ENCODE measurements at regions not wholly inside any gene's neighbourhood (a gene's known extent, or its start where the extent isn't known, plus 50 kb on each side); places are given as distances from the start of the nearest gene placed in this dataset.

DNA sequence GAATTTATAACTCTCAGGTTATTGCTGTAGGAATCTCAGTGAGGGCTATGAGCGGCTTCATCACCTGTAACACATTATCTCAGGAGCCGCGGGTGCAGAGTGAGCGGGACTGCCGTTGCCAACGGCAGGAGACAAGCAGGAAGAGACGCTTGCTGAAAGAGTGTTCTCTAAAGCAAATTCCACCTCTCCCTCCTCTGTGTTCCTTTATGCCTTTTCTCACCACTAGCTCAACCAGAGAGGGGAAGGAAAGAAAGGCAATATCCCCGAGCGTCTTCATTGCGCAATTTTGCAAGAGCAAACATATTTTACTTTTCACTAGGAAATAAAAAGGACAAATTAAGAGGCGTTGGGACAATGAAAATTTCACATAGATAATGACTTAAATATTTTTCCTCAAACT, 185.2 kb upstream of the EXOC2 start (continued):
- TF ChIP-seq, protein P1, sequence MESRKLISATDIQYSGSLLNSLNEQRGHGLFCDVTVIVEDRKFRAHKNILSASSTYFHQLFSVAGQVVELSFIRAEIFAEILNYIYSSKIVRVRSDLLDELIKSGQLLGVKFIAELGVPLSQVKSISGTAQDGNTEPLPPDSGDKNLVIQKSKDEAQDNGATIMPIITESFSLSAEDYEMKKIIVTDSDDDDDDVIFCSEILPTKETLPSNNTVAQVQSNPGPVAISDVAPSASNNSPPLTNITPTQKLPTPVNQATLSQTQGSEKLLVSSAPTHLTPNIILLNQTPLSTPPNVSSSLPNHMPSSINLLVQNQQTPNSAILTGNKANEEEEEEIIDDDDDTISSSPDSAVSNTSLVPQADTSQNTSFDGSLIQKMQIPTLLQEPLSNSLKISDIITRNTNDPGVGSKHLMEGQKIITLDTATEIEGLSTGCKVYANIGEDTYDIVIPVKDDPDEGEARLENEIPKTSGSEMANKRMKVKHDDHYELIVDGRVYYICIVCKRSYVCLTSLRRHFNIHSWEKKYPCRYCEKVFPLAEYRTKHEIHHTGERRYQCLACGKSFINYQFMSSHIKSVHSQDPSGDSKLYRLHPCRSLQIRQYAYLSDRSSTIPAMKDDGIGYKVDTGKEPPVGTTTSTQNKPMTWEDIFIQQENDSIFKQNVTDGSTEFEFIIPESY (IDR thresholded peaks at IDR 0.05; ENCODE audit: borderline replicate concordance, low read depth), result no peak
- TF ChIP-seq RFX5 (IDR thresholded peaks at IDR 0.05; ENCODE audit: low read length), result no peak
- no peak for TF ChIP-seq GABPA (IDR thresholded peaks at IDR 0.05; ENCODE audit: low read depth)
- TF ChIP-seq, protein P2, sequence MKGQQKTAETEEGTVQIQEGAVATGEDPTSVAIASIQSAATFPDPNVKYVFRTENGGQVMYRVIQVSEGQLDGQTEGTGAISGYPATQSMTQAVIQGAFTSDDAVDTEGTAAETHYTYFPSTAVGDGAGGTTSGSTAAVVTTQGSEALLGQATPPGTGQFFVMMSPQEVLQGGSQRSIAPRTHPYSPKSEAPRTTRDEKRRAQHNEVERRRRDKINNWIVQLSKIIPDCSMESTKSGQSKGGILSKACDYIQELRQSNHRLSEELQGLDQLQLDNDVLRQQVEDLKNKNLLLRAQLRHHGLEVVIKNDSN (IDR thresholded peaks at IDR 0.05; ENCODE audit: borderline replicate concordance, low read depth), result no peak
- TF ChIP-seq YY1 (IDR thresholded peaks at IDR 0.05; ENCODE audit: low read depth), result no peak
- TF ChIP-seq NFIC (IDR thresholded peaks at IDR 0.05; ENCODE audit: borderline replicate concordance), result no peak
- TF ChIP-seq RCOR1 (IDR thresholded peaks at IDR 0.05; ENCODE audit: low read length), result no peak
- TF ChIP-seq, protein P3, sequence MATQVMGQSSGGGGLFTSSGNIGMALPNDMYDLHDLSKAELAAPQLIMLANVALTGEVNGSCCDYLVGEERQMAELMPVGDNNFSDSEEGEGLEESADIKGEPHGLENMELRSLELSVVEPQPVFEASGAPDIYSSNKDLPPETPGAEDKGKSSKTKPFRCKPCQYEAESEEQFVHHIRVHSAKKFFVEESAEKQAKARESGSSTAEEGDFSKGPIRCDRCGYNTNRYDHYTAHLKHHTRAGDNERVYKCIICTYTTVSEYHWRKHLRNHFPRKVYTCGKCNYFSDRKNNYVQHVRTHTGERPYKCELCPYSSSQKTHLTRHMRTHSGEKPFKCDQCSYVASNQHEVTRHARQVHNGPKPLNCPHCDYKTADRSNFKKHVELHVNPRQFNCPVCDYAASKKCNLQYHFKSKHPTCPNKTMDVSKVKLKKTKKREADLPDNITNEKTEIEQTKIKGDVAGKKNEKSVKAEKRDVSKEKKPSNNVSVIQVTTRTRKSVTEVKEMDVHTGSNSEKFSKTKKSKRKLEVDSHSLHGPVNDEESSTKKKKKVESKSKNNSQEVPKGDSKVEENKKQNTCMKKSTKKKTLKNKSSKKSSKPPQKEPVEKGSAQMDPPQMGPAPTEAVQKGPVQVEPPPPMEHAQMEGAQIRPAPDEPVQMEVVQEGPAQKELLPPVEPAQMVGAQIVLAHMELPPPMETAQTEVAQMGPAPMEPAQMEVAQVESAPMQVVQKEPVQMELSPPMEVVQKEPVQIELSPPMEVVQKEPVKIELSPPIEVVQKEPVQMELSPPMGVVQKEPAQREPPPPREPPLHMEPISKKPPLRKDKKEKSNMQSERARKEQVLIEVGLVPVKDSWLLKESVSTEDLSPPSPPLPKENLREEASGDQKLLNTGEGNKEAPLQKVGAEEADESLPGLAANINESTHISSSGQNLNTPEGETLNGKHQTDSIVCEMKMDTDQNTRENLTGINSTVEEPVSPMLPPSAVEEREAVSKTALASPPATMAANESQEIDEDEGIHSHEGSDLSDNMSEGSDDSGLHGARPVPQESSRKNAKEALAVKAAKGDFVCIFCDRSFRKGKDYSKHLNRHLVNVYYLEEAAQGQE (IDR thresholded peaks at IDR 0.05; ENCODE audit: low read depth, low read length), result no peak

DNA sequence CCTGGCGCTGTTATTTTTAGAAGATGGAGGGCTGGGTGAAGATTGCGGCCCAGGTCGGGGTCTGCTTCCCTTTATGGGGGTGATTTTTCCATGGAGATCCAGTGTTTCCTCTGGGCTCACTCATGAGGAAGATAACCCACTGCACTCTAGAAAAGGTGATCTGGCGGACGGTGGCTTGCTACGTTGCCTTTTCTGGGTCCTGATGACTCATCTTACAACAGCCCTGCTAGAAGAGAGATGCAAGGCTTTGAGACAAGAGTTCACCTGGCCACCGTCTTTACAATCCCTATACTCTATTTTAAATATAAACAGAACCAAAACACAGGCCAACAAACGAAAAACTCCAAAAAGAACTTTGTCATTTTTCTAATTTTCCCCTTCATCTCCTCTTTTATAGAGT, 182.1 kb upstream of the EXOC2 start:
- TF ChIP-seq, protein P3 (IDR thresholded peaks at IDR 0.05; ENCODE audit: low read depth, low read length), result no peak
- TF ChIP-seq NFIC (IDR thresholded peaks at IDR 0.05; ENCODE audit: borderline replicate concordance) (no peak), CHD2 (IDR thresholded peaks at IDR 0.05; ENCODE audit: low read length, partially characterized antibody) (no peak), RXRA (IDR thresholded peaks at IDR 0.05; ENCODE audit: borderline replicate concordance, low read depth) (no peak), FOSL2 (IDR thresholded peaks at IDR 0.05; ENCODE audit: borderline replicate concordance, low read depth) (no peak), POLR2AphosphoS5 (IDR thresholded peaks at IDR 0.05; ENCODE audit: low read depth, low read length) (no peak)
- TF ChIP-seq, protein P4, sequence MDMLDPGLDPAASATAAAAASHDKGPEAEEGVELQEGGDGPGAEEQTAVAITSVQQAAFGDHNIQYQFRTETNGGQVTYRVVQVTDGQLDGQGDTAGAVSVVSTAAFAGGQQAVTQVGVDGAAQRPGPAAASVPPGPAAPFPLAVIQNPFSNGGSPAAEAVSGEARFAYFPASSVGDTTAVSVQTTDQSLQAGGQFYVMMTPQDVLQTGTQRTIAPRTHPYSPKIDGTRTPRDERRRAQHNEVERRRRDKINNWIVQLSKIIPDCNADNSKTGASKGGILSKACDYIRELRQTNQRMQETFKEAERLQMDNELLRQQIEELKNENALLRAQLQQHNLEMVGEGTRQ (IDR thresholded peaks at IDR 0.05; ENCODE audit: borderline replicate concordance, low read depth, low read length), result no peak
- TF ChIP-seq, protein P5, sequence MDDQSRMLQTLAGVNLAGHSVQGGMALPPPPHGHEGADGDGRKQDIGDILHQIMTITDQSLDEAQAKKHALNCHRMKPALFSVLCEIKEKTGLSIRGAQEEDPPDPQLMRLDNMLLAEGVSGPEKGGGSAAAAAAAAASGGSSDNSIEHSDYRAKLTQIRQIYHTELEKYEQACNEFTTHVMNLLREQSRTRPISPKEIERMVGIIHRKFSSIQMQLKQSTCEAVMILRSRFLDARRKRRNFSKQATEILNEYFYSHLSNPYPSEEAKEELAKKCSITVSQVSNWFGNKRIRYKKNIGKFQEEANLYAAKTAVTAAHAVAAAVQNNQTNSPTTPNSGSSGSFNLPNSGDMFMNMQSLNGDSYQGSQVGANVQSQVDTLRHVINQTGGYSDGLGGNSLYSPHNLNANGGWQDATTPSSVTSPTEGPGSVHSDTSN (IDR thresholded peaks at IDR 0.05), result no peak
- TF ChIP-seq, protein P6, sequence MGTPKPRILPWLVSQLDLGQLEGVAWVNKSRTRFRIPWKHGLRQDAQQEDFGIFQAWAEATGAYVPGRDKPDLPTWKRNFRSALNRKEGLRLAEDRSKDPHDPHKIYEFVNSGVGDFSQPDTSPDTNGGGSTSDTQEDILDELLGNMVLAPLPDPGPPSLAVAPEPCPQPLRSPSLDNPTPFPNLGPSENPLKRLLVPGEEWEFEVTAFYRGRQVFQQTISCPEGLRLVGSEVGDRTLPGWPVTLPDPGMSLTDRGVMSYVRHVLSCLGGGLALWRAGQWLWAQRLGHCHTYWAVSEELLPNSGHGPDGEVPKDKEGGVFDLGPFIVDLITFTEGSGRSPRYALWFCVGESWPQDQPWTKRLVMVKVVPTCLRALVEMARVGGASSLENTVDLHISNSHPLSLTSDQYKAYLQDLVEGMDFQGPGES (IDR thresholded peaks at IDR 0.05; ENCODE audit: low read depth, low read length), result no peak
- Histone ChIP-seq H3F3A (replicated peaks; ENCODE audit: insufficient read depth) (no peaks in the 10 kb centered on the region), H3K4me1 (ENCODE audit: control insufficient read depth in 1 of 2, insufficient read depth in 2 of 2, low read depth in 1 of 2, low read length in 1 of 2) (no peaks in the 10 kb centered on the region), H3K9me3 (no peaks in the 10 kb centered on the region), H3K36me3 (replicated peaks in 1 of 2; ENCODE audit: control insufficient read depth in 1 of 2, insufficient read depth in 2 of 2, low read length in 1 of 2) (no peaks in the 10 kb centered on the region), H3K9me2 (no peaks in the 10 kb centered on the region), H3K9ac (no peak overlapping the region), H3K4me2 (no peak overlapping the region), H4K20me1 (ENCODE audit: insufficient read depth) (no peaks in the 10 kb centered on the region), H3K79me2 (ENCODE audit: insufficient read depth) (no peaks in the 10 kb centered on the region), H3K27ac (ENCODE audit: low read depth in 2 of 2, low read length in 1 of 2) (no peak overlapping the region), H2AFZ (ENCODE audit: low read depth) (no peak overlapping the region), H3K27me3 (ENCODE audit: insufficient read depth) (no peaks in the 10 kb centered on the region; the same call in 1 of the 2 replicates), H3K4me3 (ENCODE audit: low read depth in 2 of 2, low read length in 1 of 2) (no peak overlapping the region)
- WGBS (ENCODE audit: low lambda C conversion rate), result 10% methylated on average over 8 of the region's 8 CpGs
- ChIA-PET CTCF (no interaction called here), POLR2A (no interaction called here)
- no peak for DNase-seq

Measured in SK-N-SH (cell line).